MM.1S (cell line): ENCODE measurements at regions not wholly inside any gene's neighbourhood (a gene's known extent, or its start where the extent isn't known, plus 50 kb on each side); places are given as distances from the start of the nearest gene placed in this dataset.

ENCODE experiments used
- EZH2 ChIP-seq: fragments of 300-600 bp; sonication (generic); optimal IDR thresholded peaks from 2 replicates; pipeline ENCODE3; 2017; ENCODE audit warnings: low read depth, mild to moderate bottlenecking, antibody characterized with exemption, low read length, mixed read lengths
- EZH2phosphoT487 ChIP-seq: fragments of 300-600 bp; sonication (generic); IDR thresholded peaks from 2 replicates; pipeline ENCODE4 v1.6.1; 2018; ENCODE audit warnings: antibody characterized with exemption, low read length
- TF ChIP-seq, protein P1 (sequence below): fragments of 300-600 bp; sonication (generic); IDR thresholded peaks from 2 replicates; pipeline ENCODE4 v1.5.1; 2016; ENCODE audit warnings: antibody characterized with exemption, low read length, mixed read lengths

DNA sequence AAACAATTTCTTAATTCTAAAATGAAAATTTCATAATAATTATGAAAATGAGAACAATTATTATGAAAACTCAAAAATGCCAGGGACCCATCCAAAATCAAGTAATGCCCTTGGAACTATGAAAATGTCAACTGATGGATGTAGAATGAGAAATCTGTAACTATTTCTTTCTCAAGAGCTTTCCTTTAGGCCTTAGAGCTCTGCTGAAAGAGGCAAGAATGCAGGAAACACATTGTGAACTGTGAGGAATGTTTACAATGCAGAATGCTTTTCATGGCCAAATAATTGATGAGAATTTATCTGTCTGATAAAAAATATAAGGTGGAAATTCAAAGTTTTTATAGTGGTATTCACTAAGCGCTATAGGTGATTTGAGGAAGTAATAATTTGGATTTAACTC, 207.1 kb upstream of the PCDH18 start:
- TF ChIP-seq, protein P1, sequence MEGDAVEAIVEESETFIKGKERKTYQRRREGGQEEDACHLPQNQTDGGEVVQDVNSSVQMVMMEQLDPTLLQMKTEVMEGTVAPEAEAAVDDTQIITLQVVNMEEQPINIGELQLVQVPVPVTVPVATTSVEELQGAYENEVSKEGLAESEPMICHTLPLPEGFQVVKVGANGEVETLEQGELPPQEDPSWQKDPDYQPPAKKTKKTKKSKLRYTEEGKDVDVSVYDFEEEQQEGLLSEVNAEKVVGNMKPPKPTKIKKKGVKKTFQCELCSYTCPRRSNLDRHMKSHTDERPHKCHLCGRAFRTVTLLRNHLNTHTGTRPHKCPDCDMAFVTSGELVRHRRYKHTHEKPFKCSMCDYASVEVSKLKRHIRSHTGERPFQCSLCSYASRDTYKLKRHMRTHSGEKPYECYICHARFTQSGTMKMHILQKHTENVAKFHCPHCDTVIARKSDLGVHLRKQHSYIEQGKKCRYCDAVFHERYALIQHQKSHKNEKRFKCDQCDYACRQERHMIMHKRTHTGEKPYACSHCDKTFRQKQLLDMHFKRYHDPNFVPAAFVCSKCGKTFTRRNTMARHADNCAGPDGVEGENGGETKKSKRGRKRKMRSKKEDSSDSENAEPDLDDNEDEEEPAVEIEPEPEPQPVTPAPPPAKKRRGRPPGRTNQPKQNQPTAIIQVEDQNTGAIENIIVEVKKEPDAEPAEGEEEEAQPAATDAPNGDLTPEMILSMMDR, result no peak
- TF ChIP-seq EZH2 (no peak), EZH2phosphoT487 (no peak)
